ENCODE measurements at regions not wholly inside any gene's neighbourhood (a gene's known extent, or its start where the extent isn't known, plus 50 kb on each side); places are given as distances from the start of the nearest gene placed in this dataset.
"Not testable (repeated sequence)": the region's sequence is repeated elsewhere in the genome, so short reads cannot be mapped to it uniquely, and the experiment has no call there.

GRCh38 chr2:138215958-138216357 lies 251.7 kb downstream of the HNMT start:
- DNase-seq: no peak

- DNase-seq: no peak
Observed at GRCh38 chr2:138217975-138218374, 253.7 kb downstream of the HNMT start.

GRCh38 chr2:138218397-138218796 lies 254.1 kb downstream of the HNMT start:
- DNase-seq: no peak

GRCh38 chr2:138219961-138220360 lies 255.7 kb downstream of the HNMT start:
- DNase-seq: no peak

- no peak for DNase-seq
Observed at GRCh38 chr2:138221358-138221757, 257.1 kb downstream of the HNMT start.

- no peak for DNase-seq
Observed at GRCh38 chr2:138223319-138223718, 259.0 kb downstream of the HNMT start.

- no peak for DNase-seq
Observed at GRCh38 chr2:138227195-138227594, 262.9 kb downstream of the HNMT start.

GRCh38 chr2:138228101-138228500 lies 263.8 kb downstream of the HNMT start:
- DNase-seq: no peak

- no peak for DNase-seq
Observed at GRCh38 chr2:138234265-138234664, 267.3 kb upstream of the SPOPL start.

- DNase-seq: no peak
Observed at GRCh38 chr2:138235041-138235440, 266.5 kb upstream of the SPOPL start.

GRCh38 chr2:138236142-138236541 lies 265.4 kb upstream of the SPOPL start:
- DNase-seq: no peak

- DNase-seq: no peak
Observed at GRCh38 chr2:138237667-138238384, 263.7 kb upstream of the SPOPL start.

- DNase-seq: no peak
Observed at GRCh38 chr2:138238908-138239307, 262.7 kb upstream of the SPOPL start.

GRCh38 chr2:138239902-138240491 lies 261.6 kb upstream of the SPOPL start:
- no peak for DNase-seq

GRCh38 chr2:138243372-138243771 lies 258.2 kb upstream of the SPOPL start:
- DNase-seq: no peak

GRCh38 chr2:138244501-138244925 lies 257.1 kb upstream of the SPOPL start:
- DNase-seq: no peak

GRCh38 chr2:138245310-138245709 lies 256.3 kb upstream of the SPOPL start:
- DNase-seq: no peak

- DNase-seq: no peak
Observed at GRCh38 chr2:138247302-138247701, 254.3 kb upstream of the SPOPL start.

GRCh38 chr2:138249207-138249606 lies 252.4 kb upstream of the SPOPL start:
- no peak for DNase-seq

- DNase-seq: not testable (repeated sequence)
Observed at GRCh38 chr2:138250843-138251320, 250.7 kb upstream of the SPOPL start.

GRCh38 chr2:138252587-138252986 lies 249.0 kb upstream of the SPOPL start:
- no peak for DNase-seq

- DNase-seq: no peak
Observed at GRCh38 chr2:138255670-138256069, 245.9 kb upstream of the SPOPL start.

Data from nucleus accumbens (tissue), 56 donors.